GM19452 (cell line): ENCODE measurements at regions not wholly inside any gene's neighbourhood (a gene's known extent, or its start where the extent isn't known, plus 50 kb on each side); places are given as distances from the start of the nearest gene placed in this dataset.
"Not testable (repeated sequence)": the region's sequence is repeated elsewhere in the genome, so short reads cannot be mapped to it uniquely, and the experiment has no call there.

Experiments used
- ATAC-seq: cut with Tn5 transposase; IDR thresholded peaks from one replicate; pipeline ENCODE4 v1.9.1; 2021; ENCODE audit not compliant: unreplicated experiment

- not testable (repeated sequence) for ATAC-seq
Measured at GRCh38 chr6:71007298-71007697, 50.4 kb upstream of the B3GAT2 start.

- no peak for ATAC-seq
Measured at GRCh38 chr6:71011871-71012371, 55.1 kb upstream of the B3GAT2 start.

- ATAC-seq, result peak; percentile 91
Measured at GRCh38 chr6:71012866-71013469, 56.1 kb upstream of the B3GAT2 start.

GRCh38 chr6:71015392-71015791 lies 58.5 kb upstream of the B3GAT2 start:
- ATAC-seq, result no peak

GRCh38 chr6:71028236-71028876 lies 71.5 kb upstream of the B3GAT2 start:
- ATAC-seq, result no peak

- ATAC-seq, result no peak
Measured at GRCh38 chr6:71028877-71029252, 72.0 kb upstream of the B3GAT2 start.

- ATAC-seq, result no peak
Measured at GRCh38 chr6:71029555-71029954, 72.7 kb upstream of the B3GAT2 start.

- ATAC-seq, result no peak
Measured at GRCh38 chr6:71031912-71032311, 75.1 kb upstream of the B3GAT2 start.

GRCh38 chr6:71033171-71033570 lies 76.3 kb upstream of the B3GAT2 start:
- ATAC-seq, result no peak

- ATAC-seq, result no peak
Measured at GRCh38 chr6:71033890-71034289, 77.0 kb upstream of the B3GAT2 start.

- ATAC-seq, result no peak
Measured at GRCh38 chr6:71034563-71035345, 77.9 kb upstream of the B3GAT2 start.

GRCh38 chr6:71035871-71036270 lies 79.0 kb upstream of the B3GAT2 start:
- no peak for ATAC-seq

GRCh38 chr6:71038711-71039344 lies 82.0 kb upstream of the B3GAT2 start:
- ATAC-seq, result no peak

GRCh38 chr6:71040043-71040442 lies 83.2 kb upstream of the B3GAT2 start:
- ATAC-seq, result no peak

GRCh38 chr6:71040841-71041240 lies 84.0 kb upstream of the B3GAT2 start:
- ATAC-seq, result no peak

- no peak for ATAC-seq
Measured at GRCh38 chr6:71043902-71044301, 87.0 kb upstream of the B3GAT2 start.

- no peak for ATAC-seq
Measured at GRCh38 chr6:71044753-71045152, 87.9 kb upstream of the B3GAT2 start.

- no peak for ATAC-seq
Measured at GRCh38 chr6:71045296-71045695, 88.4 kb upstream of the B3GAT2 start.

GRCh38 chr6:71047417-71047816 lies 90.6 kb upstream of the B3GAT2 start:
- ATAC-seq, result no peak

GRCh38 chr6:71048320-71049164 lies 91.7 kb upstream of the B3GAT2 start:
- ATAC-seq, result no peak
